ENCODE measurements at regions not wholly inside any gene's neighbourhood (a gene's known extent, or its start where the extent isn't known, plus 50 kb on each side); places are given as distances from the start of the nearest gene placed in this dataset.
"Not testable (repeated sequence)": the region's sequence is repeated elsewhere in the genome, so short reads cannot be mapped to it uniquely, and the experiment has no call there.

- no peak for DNase-seq
Observed at GRCh38 chr3:74273091-74273490, 341.4 kb downstream of the CNTN3 start.

GRCh38 chr3:74271541-74271940 lies 342.9 kb downstream of the CNTN3 start:
- DNase-seq: no peak

GRCh38 chr3:74269689-74270088 lies 344.8 kb downstream of the CNTN3 start:
- DNase-seq: no peak

- no peak for DNase-seq
Observed at GRCh38 chr3:74268753-74269152, 345.7 kb downstream of the CNTN3 start.

- DNase-seq: peak in 1 of 14 donors; percentile 18
Observed at GRCh38 chr3:74267588-74268184, 346.8 kb downstream of the CNTN3 start.

- DNase-seq: no peak
Observed at GRCh38 chr3:74267131-74267530, 347.3 kb downstream of the CNTN3 start.

- no peak for DNase-seq
Observed at GRCh38 chr3:74265069-74265468, 349.4 kb downstream of the CNTN3 start.

GRCh38 chr3:74263031-74263430 lies 351.4 kb downstream of the CNTN3 start:
- no peak for DNase-seq

- DNase-seq: no peak
Observed at GRCh38 chr3:74233091-74233490, 381.4 kb downstream of the CNTN3 start.

GRCh38 chr3:74217467-74217866 lies 397.0 kb downstream of the CNTN3 start:
- DNase-seq: no peak

- no peak for DNase-seq
Observed at GRCh38 chr3:74214286-74214685, 400.2 kb downstream of the CNTN3 start.

- no peak for DNase-seq
Observed at GRCh38 chr3:74210739-74211138, 403.7 kb downstream of the CNTN3 start.

- DNase-seq: no peak
Observed at GRCh38 chr3:74200952-74201351, 413.5 kb downstream of the CNTN3 start.

GRCh38 chr3:74178664-74179063 lies 435.8 kb downstream of the CNTN3 start:
- DNase-seq: not testable (repeated sequence)

- no peak for DNase-seq
Observed at GRCh38 chr3:74173090-74173489, 441.4 kb downstream of the CNTN3 start.

- DNase-seq: peak in 3 of 14 donors; percentile 7 to 96 (median 12)
Observed at GRCh38 chr3:74167926-74168325, 446.5 kb downstream of the CNTN3 start.

GRCh38 chr3:74165211-74165610 lies 449.2 kb downstream of the CNTN3 start:
- DNase-seq: no peak

GRCh38 chr3:74149466-74149865 lies 465.0 kb downstream of the CNTN3 start:
- no peak for DNase-seq

GRCh38 chr3:74145277-74145676 lies 469.2 kb downstream of the CNTN3 start:
- no peak for DNase-seq

- peak in 1 of 14 donors; percentile 11 for DNase-seq
Observed at GRCh38 chr3:74139648-74140047, 474.8 kb downstream of the CNTN3 start.

GRCh38 chr3:74137790-74138189 lies 476.7 kb downstream of the CNTN3 start:
- DNase-seq: no peak

GRCh38 chr3:74135808-74136207 lies 478.7 kb downstream of the CNTN3 start:
- no peak for DNase-seq

- DNase-seq: no peak
Observed at GRCh38 chr3:74134831-74135230, 479.6 kb downstream of the CNTN3 start.

GRCh38 chr3:74131546-74132328 lies 482.7 kb downstream of the CNTN3 start:
- DNase-seq: not testable (repeated sequence)

All from C1 segment of cervical spinal cord (tissue), 14 donors.